Left ventricle myocardium inferior (tissue), 1 donor: ENCODE measurements at regions not wholly inside any gene's neighbourhood (a gene's known extent, or its start where the extent isn't known, plus 50 kb on each side); places are given as distances from the start of the nearest gene placed in this dataset.

Experiments
- DNase-seq: peaks from one replicate; pipeline ENCODE4 v3.0.0-alpha.2; 2020
- H3K27ac ChIP-seq: fragments of 200-600 bp; replicated peaks from 2 replicates; pipeline ENCODE4 v1.8.0; 2021
- H3K27me3 ChIP-seq: fragments of 200-600 bp; 2 replicates; pipeline ENCODE4 v1.8.0; 2021; ENCODE audit warnings: low read depth
- H3K36me3 ChIP-seq: fragments of 200-600 bp; 2 replicates; pipeline ENCODE4 v1.8.0; 2021
- H3K4me1 ChIP-seq: fragments of 200-600 bp; 2 replicates; pipeline ENCODE4 v1.8.0; 2021
- H3K4me3 ChIP-seq: fragments of 200-600 bp; 2 replicates; pipeline ENCODE4 v1.8.0; 2021; ENCODE audit warnings: mild to moderate bottlenecking, moderate library complexity
- H3K9me3 ChIP-seq: fragments of 200-600 bp; replicated peaks from 2 replicates; pipeline ENCODE4 v1.8.0; 2021
- intact Hi-C: fragments of 100-400 bp; cut with micrococcal nuclease; formaldehyde crosslinking; loops from one replicate; pipeline ENCODE4 v1.11.0; 2022
- TF ChIP-seq, protein P1 (sequence below): fragments of 200-600 bp; IDR thresholded peaks from 2 replicates; pipeline ENCODE4 v1.8.0; 2021; ENCODE audit warnings: antibody characterized with exemption, mild to moderate bottlenecking, borderline replicate concordance
- donor health status: DM: no; HTN: yes; CAD: no; lungs with severe emphysema.

DNA sequence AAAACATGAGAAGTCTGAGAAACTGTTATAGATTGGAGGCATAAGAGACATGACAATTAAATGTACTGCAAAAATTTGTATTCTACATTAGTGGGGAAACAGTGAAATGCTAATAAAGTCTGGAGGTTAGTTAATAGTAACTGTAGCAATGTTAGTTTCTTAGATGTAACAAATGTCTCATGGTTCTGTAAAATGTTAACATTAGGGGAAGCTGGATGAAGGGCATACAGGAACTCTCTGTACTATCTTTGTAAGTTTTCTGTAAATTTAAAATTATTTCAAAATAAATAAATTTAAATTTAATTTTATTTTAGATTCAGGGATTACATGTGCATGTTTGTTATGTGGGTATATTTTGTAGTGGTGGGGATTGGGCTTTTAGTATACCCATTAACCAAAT lies 70.0 kb upstream of the IRX6 start:
- TF ChIP-seq, protein P1, sequence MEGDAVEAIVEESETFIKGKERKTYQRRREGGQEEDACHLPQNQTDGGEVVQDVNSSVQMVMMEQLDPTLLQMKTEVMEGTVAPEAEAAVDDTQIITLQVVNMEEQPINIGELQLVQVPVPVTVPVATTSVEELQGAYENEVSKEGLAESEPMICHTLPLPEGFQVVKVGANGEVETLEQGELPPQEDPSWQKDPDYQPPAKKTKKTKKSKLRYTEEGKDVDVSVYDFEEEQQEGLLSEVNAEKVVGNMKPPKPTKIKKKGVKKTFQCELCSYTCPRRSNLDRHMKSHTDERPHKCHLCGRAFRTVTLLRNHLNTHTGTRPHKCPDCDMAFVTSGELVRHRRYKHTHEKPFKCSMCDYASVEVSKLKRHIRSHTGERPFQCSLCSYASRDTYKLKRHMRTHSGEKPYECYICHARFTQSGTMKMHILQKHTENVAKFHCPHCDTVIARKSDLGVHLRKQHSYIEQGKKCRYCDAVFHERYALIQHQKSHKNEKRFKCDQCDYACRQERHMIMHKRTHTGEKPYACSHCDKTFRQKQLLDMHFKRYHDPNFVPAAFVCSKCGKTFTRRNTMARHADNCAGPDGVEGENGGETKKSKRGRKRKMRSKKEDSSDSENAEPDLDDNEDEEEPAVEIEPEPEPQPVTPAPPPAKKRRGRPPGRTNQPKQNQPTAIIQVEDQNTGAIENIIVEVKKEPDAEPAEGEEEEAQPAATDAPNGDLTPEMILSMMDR, result no peak
- peaks cover 10% of the 10 kb centered on the region for H3K9me3 ChIP-seq
- peaks cover 15% of the 10 kb centered on the region for H3K27me3 ChIP-seq
- DNase-seq, result no peak
- intact Hi-C loops, result no loop called here
- H3K36me3 ChIP-seq, result no peaks in the 10 kb centered on the region
- H3K27ac ChIP-seq, result no peak overlapping the region
- H3K4me3 ChIP-seq, result no peak overlapping the region
- H3K4me1 ChIP-seq, result no peaks in the 10 kb centered on the region

- H3K9me3 ChIP-seq, result peaks cover 10% of the 10 kb centered on the region
- H3K27ac ChIP-seq, result no peak overlapping the region
- intact Hi-C loops, result no loop called here
- no peaks in the 10 kb centered on the region for H3K27me3 ChIP-seq
- DNase-seq, result no peak
- no peaks in the 10 kb centered on the region for H3K4me1 ChIP-seq
- TF ChIP-seq, protein P1, result no peak
- no peak overlapping the region for H3K4me3 ChIP-seq
- no peaks in the 10 kb centered on the region for H3K36me3 ChIP-seq
These were observed 68.2 kb upstream of the IRX6 start for GRCh38 chr16:55255733-55256282.

- TF ChIP-seq, protein P1, result no peak
- Histone ChIP-seq H3K27ac (no peak overlapping the region), H3K4me1 (no peaks in the 10 kb centered on the region), H3K27me3 (no peaks in the 10 kb centered on the region), H3K9me3 (peaks cover 10% of the 10 kb centered on the region), H3K4me3 (no peak overlapping the region), H3K36me3 (no peaks in the 10 kb centered on the region)
- DNase-seq, result no peak
- intact Hi-C loops, result no loop called here
These were observed 67.5 kb upstream of the IRX6 start for GRCh38 chr16:55256412-55257016.

GRCh38 chr16:55257966-55258613 lies 65.9 kb upstream of the IRX6 start:
- TF ChIP-seq, protein P1, result peak; percentile 67
- DNase-seq, result peak; percentile 29
- H3K36me3 ChIP-seq, result no peaks in the 10 kb centered on the region
- no peaks in the 10 kb centered on the region for H3K27me3 ChIP-seq
- no peak overlapping the region for H3K27ac ChIP-seq
- no peaks in the 10 kb centered on the region for H3K4me1 ChIP-seq
- H3K9me3 ChIP-seq, result peaks cover 10% of the 10 kb centered on the region
- intact Hi-C loops, result no loop called here
- H3K4me3 ChIP-seq, result no peak overlapping the region

- no peak overlapping the region for H3K27ac ChIP-seq
- intact Hi-C loops, result no loop called here
- no peak for DNase-seq
- TF ChIP-seq, protein P1, result no peak
- H3K4me3 ChIP-seq, result no peak overlapping the region
- H3K4me1 ChIP-seq, result peaks cover 13% of the 10 kb centered on the region
- no peaks in the 10 kb centered on the region for H3K36me3 ChIP-seq
- H3K27me3 ChIP-seq, result no peaks in the 10 kb centered on the region
- peaks cover 6% of the 10 kb centered on the region for H3K9me3 ChIP-seq
These were observed 62.7 kb upstream of the IRX6 start for GRCh38 chr16:55261301-55261700.
